ENCODE measurements at regions not wholly inside any gene's neighbourhood (a gene's known extent, or its start where the extent isn't known, plus 50 kb on each side); places are given as distances from the start of the nearest gene placed in this dataset.
A peak's percentile ranks its signal among the peaks of the same experiment; 100 is the strongest.
"Not testable (repeated sequence)": the region's sequence is repeated elsewhere in the genome, so short reads cannot be mapped to it uniquely, and the experiment has no call there.

- Mint-ChIP-seq H3K9me3 (peaks cover 24% of the 10 kb centered on the region), H3K36me3 (ENCODE audit: low read depth) (peaks cover 61% of the 10 kb centered on the region)
- not testable (repeated sequence) for DNase-seq (ENCODE audit: low spot score); H3K27me3 Mint-ChIP-seq (ENCODE audit: low read depth); H3K4me3 Mint-ChIP-seq; H3K27ac Mint-ChIP-seq; H3K4me1 Mint-ChIP-seq (ENCODE audit: low read depth)
Measured at GRCh38 chr22:38375784-38376183, 58.6 kb upstream of the CSNK1E start.

DNA sequence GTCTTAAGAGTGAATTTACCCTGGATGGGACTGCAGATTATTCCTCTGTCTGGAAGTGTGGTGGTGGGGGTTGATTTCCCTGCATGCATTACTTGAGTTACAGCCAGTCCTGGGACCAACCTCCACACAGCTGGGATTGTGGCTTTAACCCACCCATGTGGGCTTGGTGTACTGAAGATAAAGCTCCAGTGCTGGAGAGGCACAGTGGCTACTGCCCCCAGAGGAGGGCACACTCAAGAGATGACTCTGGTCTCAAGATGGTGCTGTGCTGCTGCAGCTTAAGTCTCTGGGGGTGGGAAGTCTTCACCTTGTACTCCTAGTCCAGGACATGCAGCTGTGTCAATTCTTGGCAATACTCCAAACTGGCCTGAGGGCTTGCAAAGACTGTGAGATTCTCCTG is 57.8 kb upstream of the CSNK1E start:
- not testable (repeated sequence) for H3K27me3 Mint-ChIP-seq (ENCODE audit: low read depth); H3K4me1 Mint-ChIP-seq (ENCODE audit: low read depth); DNase-seq (ENCODE audit: low spot score); H3K27ac Mint-ChIP-seq; H3K4me3 Mint-ChIP-seq
- Mint-ChIP-seq H3K9me3 (peaks cover 24% of the 10 kb centered on the region), H3K36me3 (ENCODE audit: low read depth) (peaks cover 60% of the 10 kb centered on the region)

GRCh38 chr22:38374433-38374831 is 57.2 kb upstream of the CSNK1E start:
- Mint-ChIP-seq H3K9me3 (peaks cover 24% of the 10 kb centered on the region), H3K36me3 (ENCODE audit: low read depth) (peaks cover 57% of the 10 kb centered on the region)
- H3K4me3 Mint-ChIP-seq; DNase-seq (ENCODE audit: low spot score); H3K27ac Mint-ChIP-seq; H3K4me1 Mint-ChIP-seq (ENCODE audit: low read depth); H3K27me3 Mint-ChIP-seq (ENCODE audit: low read depth): not testable (repeated sequence)

DNA sequence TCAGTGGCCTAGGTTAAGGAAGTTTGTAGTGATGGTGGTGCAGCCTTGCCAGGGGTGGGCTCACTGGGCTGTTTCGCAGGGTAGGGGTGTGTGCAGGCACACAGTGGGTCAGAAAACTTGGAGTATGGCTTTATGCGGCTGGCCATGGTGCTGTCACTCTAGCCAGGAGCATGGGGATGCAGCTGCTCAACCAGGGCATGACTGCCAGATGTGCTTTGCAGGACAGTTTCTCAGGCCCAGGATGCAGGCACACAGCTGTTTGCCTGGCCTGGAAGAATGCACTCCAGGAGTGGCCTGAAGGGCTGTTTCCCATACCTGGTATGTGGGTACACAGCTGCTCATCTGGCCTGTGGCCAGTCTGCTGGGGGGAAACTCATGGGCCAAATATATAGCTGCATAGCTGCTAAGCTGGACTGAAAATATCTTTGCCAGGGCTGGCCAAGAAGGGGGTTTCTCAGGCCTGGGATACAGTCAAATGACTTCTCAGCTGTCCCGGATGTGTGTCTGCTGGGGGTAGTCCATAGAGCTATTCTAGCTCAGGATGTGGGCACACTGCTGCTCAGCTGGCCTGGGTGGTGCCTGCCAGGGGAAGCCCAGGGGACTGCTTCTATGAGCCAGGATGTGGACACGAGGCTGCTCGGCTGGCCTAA is 56.7 kb upstream of the CSNK1E start:
- Mint-ChIP-seq H3K27ac (peak overlapping the region; percentile 19), H3K9me3 (peaks cover 24% of the 10 kb centered on the region), H3K36me3 (ENCODE audit: low read depth) (peaks cover 57% of the 10 kb centered on the region)
- H3K4me3 Mint-ChIP-seq; DNase-seq (ENCODE audit: low spot score); H3K27me3 Mint-ChIP-seq (ENCODE audit: low read depth); H3K4me1 Mint-ChIP-seq (ENCODE audit: low read depth): not testable (repeated sequence)

- Mint-ChIP-seq H3K36me3 (ENCODE audit: low read depth) (peaks cover 50% of the 10 kb centered on the region), H3K9me3 (peaks cover 24% of the 10 kb centered on the region)
- not testable (repeated sequence) for H3K27me3 Mint-ChIP-seq (ENCODE audit: low read depth); DNase-seq (ENCODE audit: low spot score); H3K27ac Mint-ChIP-seq; H3K4me3 Mint-ChIP-seq; H3K4me1 Mint-ChIP-seq (ENCODE audit: low read depth)
Measured at GRCh38 chr22:38372665-38373064, 55.4 kb upstream of the CSNK1E start.

GRCh38 chr22:38370490-38370889 is 53.3 kb upstream of the CSNK1E start:
- H3K4me3 Mint-ChIP-seq; DNase-seq (ENCODE audit: low spot score); H3K27me3 Mint-ChIP-seq (ENCODE audit: low read depth); H3K4me1 Mint-ChIP-seq (ENCODE audit: low read depth); H3K27ac Mint-ChIP-seq: not testable (repeated sequence)
- H3K9me3 Mint-ChIP-seq = peaks cover 24% of the 10 kb centered on the region
- peaks cover 50% of the 10 kb centered on the region for H3K36me3 Mint-ChIP-seq (ENCODE audit: low read depth)

DNA sequence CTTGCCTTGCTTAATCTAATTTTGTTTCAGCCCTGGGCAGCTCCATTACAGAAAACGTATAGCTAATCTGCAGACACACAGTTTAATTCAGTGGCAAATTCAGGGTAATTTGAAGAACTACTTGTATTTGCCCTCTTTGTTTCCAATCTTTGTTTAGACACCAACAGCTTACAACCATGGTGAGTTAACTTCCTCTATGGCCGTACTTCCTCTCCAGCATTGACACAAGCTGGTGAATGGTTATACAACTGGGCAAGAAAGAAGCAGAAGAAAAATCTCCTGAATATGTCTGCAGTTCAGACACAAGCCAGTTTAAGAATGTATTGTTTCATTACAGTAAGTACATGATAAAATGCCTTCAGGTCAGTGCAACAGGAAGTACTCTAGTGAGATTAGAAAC is 51.9 kb upstream of the CSNK1E start:
- H3K4me1 Mint-ChIP-seq (ENCODE audit: low read depth); H3K27me3 Mint-ChIP-seq (ENCODE audit: low read depth); H3K4me3 Mint-ChIP-seq; H3K27ac Mint-ChIP-seq; DNase-seq (ENCODE audit: low spot score): not testable (repeated sequence)
- Mint-ChIP-seq H3K9me3 (peaks cover 27% of the 10 kb centered on the region), H3K36me3 (ENCODE audit: low read depth) (peaks cover 50% of the 10 kb centered on the region)
